ENCODE measurements at regions not wholly inside any gene's neighbourhood (a gene's known extent, or its start where the extent isn't known, plus 50 kb on each side); places are given as distances from the start of the nearest gene placed in this dataset.

DNA sequence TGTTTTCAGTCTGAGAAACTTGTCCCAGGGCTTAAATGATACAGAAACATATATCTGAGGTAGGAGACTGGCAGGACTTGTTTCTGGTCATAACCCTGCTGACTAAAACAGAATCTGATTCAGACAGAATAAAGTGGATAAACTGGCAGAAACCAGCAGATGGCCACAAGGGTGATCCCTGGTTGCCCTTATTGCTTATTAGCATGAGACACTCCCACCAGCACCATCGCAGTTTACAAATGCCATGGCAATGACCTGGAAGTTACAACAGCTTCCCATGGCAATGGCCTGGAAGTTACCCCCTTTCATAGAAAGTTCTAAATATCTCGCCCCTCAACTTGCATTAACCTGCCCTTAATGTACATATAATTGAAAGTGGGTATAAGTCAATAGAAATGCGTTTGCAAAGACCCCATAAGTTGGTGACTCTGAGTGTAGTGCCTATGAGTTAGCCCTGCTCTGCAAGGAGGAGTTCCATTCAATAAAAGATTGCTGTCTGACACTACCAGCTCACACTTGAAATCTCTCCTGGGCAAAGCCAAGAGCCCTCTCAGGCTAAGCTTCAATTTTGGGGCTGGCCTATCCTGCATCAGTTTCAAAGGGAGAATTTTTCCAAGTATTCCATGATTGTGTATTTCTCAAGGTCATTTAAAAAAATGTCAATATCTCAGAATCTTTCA lies 52.9 kb upstream of the PAGE5 start:
- no peaks in the 10 kb centered on the region for H3K9me3 ChIP-seq (ENCODE audit: low read depth)
- no peaks in the 10 kb centered on the region for H3K4me1 ChIP-seq (ENCODE audit: insufficient read depth)
- no peak for DNase-seq (ENCODE audit: low spot score)
- H3K27me3 ChIP-seq: no peaks in the 10 kb centered on the region
- no peak overlapping the region for H3K4me3 ChIP-seq
- H4K20me1 ChIP-seq (ENCODE audit: insufficient read depth, poor library complexity, severe bottlenecking): no peaks in the 10 kb centered on the region
- H3K36me3 ChIP-seq (replicated peaks; ENCODE audit: insufficient read depth, low read depth): no peaks in the 10 kb centered on the region
- H3K4me2 ChIP-seq: no peak overlapping the region
- H2AFZ ChIP-seq: no peak overlapping the region
- no peaks in the 10 kb centered on the region for H3K9me2 ChIP-seq (replicated peaks; ENCODE audit: insufficient read depth)
- H3K27ac ChIP-seq: no peak overlapping the region
- H3K79me2 ChIP-seq: no peaks in the 10 kb centered on the region
- TF ChIP-seq EZH2phosphoT487 (IDR thresholded peaks at IDR 0.05; ENCODE audit: low read depth, severe bottlenecking, unreplicated experiment) (no peak), EZH2 (IDR thresholded peaks at IDR 0.05; ENCODE audit: borderline replicate concordance) (no peak)
- TF ChIP-seq, protein P1, sequence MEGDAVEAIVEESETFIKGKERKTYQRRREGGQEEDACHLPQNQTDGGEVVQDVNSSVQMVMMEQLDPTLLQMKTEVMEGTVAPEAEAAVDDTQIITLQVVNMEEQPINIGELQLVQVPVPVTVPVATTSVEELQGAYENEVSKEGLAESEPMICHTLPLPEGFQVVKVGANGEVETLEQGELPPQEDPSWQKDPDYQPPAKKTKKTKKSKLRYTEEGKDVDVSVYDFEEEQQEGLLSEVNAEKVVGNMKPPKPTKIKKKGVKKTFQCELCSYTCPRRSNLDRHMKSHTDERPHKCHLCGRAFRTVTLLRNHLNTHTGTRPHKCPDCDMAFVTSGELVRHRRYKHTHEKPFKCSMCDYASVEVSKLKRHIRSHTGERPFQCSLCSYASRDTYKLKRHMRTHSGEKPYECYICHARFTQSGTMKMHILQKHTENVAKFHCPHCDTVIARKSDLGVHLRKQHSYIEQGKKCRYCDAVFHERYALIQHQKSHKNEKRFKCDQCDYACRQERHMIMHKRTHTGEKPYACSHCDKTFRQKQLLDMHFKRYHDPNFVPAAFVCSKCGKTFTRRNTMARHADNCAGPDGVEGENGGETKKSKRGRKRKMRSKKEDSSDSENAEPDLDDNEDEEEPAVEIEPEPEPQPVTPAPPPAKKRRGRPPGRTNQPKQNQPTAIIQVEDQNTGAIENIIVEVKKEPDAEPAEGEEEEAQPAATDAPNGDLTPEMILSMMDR (IDR thresholded peaks at IDR 0.05; ENCODE audit: poor library complexity): no peak
- WGBS (ENCODE audit: low lambda C conversion rate, missing lambda C conversion rate): 60% methylated on average over 3 of the region's 3 CpGs

DNA sequence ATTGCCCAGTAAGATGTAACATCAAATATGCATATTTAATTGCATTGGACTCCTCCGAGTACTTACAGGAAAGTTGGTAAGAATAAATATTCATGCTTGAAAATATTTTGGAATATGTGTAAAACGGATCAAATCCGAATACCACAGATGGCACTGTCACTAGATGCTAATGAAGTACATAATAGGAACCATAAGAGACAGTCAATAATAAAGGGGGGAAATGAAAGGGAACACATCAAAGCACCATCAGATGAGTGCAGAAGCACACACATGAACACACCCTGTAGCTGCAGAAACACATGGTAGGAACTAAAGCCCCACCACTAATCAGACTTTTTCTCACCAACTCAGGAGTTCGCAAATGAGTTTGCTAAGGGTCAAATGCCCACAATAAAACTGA lies 52.2 kb upstream of the PAGE5 start:
- no peaks in the 10 kb centered on the region for H3K79me2 ChIP-seq
- H3K36me3 ChIP-seq (replicated peaks; ENCODE audit: insufficient read depth, low read depth): no peaks in the 10 kb centered on the region
- H4K20me1 ChIP-seq (ENCODE audit: insufficient read depth, poor library complexity, severe bottlenecking): no peaks in the 10 kb centered on the region
- no peak for DNase-seq (ENCODE audit: low spot score)
- no peak overlapping the region for H3K27ac ChIP-seq
- no peaks in the 10 kb centered on the region for H3K9me3 ChIP-seq (ENCODE audit: low read depth)
- H2AFZ ChIP-seq: no peak overlapping the region
- TF ChIP-seq EZH2phosphoT487 (IDR thresholded peaks at IDR 0.05; ENCODE audit: low read depth, severe bottlenecking, unreplicated experiment) (no peak), EZH2 (IDR thresholded peaks at IDR 0.05; ENCODE audit: borderline replicate concordance) (no peak)
- TF ChIP-seq, protein P1 (IDR thresholded peaks at IDR 0.05; ENCODE audit: poor library complexity): no peak
- H3K9me2 ChIP-seq (replicated peaks; ENCODE audit: insufficient read depth): no peaks in the 10 kb centered on the region
- no peak overlapping the region for H3K4me3 ChIP-seq
- no peaks in the 10 kb centered on the region for H3K27me3 ChIP-seq
- no peak overlapping the region for H3K4me2 ChIP-seq
- 75% methylated on average over 4 of the region's 4 CpGs for WGBS (ENCODE audit: low lambda C conversion rate, missing lambda C conversion rate)
- no peaks in the 10 kb centered on the region for H3K4me1 ChIP-seq (ENCODE audit: insufficient read depth)

DNA sequence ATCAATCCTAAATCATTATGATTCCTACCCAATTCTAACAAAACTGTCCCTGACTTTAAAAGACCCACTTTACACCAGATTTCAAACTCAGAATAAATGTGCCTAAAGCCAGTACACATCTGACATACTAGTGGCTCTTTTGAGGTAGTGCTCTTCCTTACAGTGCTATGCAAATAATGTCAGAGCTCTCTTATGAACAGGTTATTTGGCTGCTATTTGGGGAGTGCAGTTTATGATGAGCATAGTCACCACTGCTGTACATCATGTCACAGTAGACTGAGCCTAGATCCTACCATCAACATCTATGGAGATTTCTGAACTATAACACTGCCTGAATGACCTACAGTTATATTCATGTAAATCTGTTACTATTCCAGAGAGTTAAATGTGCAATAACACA lies 50.4 kb upstream of the PAGE5 start:
- Histone ChIP-seq H3K36me3 (replicated peaks; ENCODE audit: insufficient read depth, low read depth) (no peaks in the 10 kb centered on the region), H3K27me3 (no peaks in the 10 kb centered on the region), H3K9me2 (replicated peaks; ENCODE audit: insufficient read depth) (no peaks in the 10 kb centered on the region), H3K4me3 (no peak overlapping the region), H2AFZ (no peak overlapping the region), H3K27ac (no peak overlapping the region), H4K20me1 (ENCODE audit: insufficient read depth, poor library complexity, severe bottlenecking) (no peaks in the 10 kb centered on the region), H3K79me2 (no peaks in the 10 kb centered on the region), H3K4me1 (ENCODE audit: insufficient read depth) (no peaks in the 10 kb centered on the region), H3K9me3 (ENCODE audit: low read depth) (no peaks in the 10 kb centered on the region), H3K4me2 (no peak overlapping the region)
- DNase-seq (ENCODE audit: low spot score): no peak
- no peak for TF ChIP-seq EZH2phosphoT487 (IDR thresholded peaks at IDR 0.05; ENCODE audit: low read depth, severe bottlenecking, unreplicated experiment)
- TF ChIP-seq, protein P1 (IDR thresholded peaks at IDR 0.05; ENCODE audit: poor library complexity): no peak
- no peak for TF ChIP-seq EZH2 (IDR thresholded peaks at IDR 0.05; ENCODE audit: borderline replicate concordance)

Measured in hepatocyte (in vitro differentiated cells).